Kidney capillary endothelial cell (primary cell): ENCODE measurements at regions not wholly inside any gene's neighbourhood (a gene's known extent, or its start where the extent isn't known, plus 50 kb on each side); places are given as distances from the start of the nearest gene placed in this dataset.
"Not testable (repeated sequence)": the region's sequence is repeated elsewhere in the genome, so short reads cannot be mapped to it uniquely, and the experiment has no call there.

Experiments used
- DNase-seq: peaks from one replicate; pipeline ENCODE4 v3.0.0-alpha.2; 2018; ENCODE audit warnings: low spot score

- not testable (repeated sequence) for DNase-seq
Measured at GRCh38 chr12:131288765-131289695, 335.3 kb downstream of the ADGRD1 start.

GRCh38 chr12:131289807-131290206 lies 336.1 kb downstream of the ADGRD1 start:
- not testable (repeated sequence) for DNase-seq

- DNase-seq, result no peak
Measured at GRCh38 chr12:131290255-131290959, 336.7 kb downstream of the ADGRD1 start.

- DNase-seq, result not testable (repeated sequence)
Measured at GRCh38 chr12:131293071-131294015, 339.6 kb downstream of the ADGRD1 start.

- not testable (repeated sequence) for DNase-seq
Measured at GRCh38 chr12:131294716-131295115, 341.0 kb downstream of the ADGRD1 start.

GRCh38 chr12:131295117-131295516 lies 341.4 kb downstream of the ADGRD1 start:
- DNase-seq, result not testable (repeated sequence)

GRCh38 chr12:131295559-131295958 lies 341.9 kb downstream of the ADGRD1 start:
- DNase-seq, result not testable (repeated sequence)

- DNase-seq, result not testable (repeated sequence)
Measured at GRCh38 chr12:131296136-131296535, 342.4 kb downstream of the ADGRD1 start.

- not testable (repeated sequence) for DNase-seq
Measured at GRCh38 chr12:131296651-131297050, 342.9 kb downstream of the ADGRD1 start.

- DNase-seq, result not testable (repeated sequence)
Measured at GRCh38 chr12:131298526-131299369, 345.0 kb downstream of the ADGRD1 start.

GRCh38 chr12:131299370-131299701 lies 345.6 kb downstream of the ADGRD1 start:
- not testable (repeated sequence) for DNase-seq

- DNase-seq, result not testable (repeated sequence)
Measured at GRCh38 chr12:131303576-131303975, 349.9 kb downstream of the ADGRD1 start.

GRCh38 chr12:131304642-131305041 lies 350.9 kb downstream of the ADGRD1 start:
- not testable (repeated sequence) for DNase-seq

- no peak for DNase-seq
Measured at GRCh38 chr12:131309700-131310099, 356.0 kb downstream of the ADGRD1 start.

GRCh38 chr12:131310227-131310969 lies 356.7 kb downstream of the ADGRD1 start:
- DNase-seq, result not testable (repeated sequence)

- not testable (repeated sequence) for DNase-seq
Measured at GRCh38 chr12:131311279-131311722, 357.6 kb downstream of the ADGRD1 start.

GRCh38 chr12:131311764-131312163 lies 358.1 kb downstream of the ADGRD1 start:
- no peak for DNase-seq

GRCh38 chr12:131312382-131312781 lies 358.7 kb downstream of the ADGRD1 start:
- not testable (repeated sequence) for DNase-seq

GRCh38 chr12:131312793-131313545 lies 359.3 kb downstream of the ADGRD1 start:
- DNase-seq, result no peak
